ENCODE measurements at regions not wholly inside any gene's neighbourhood (a gene's known extent, or its start where the extent isn't known, plus 50 kb on each side); places are given as distances from the start of the nearest gene placed in this dataset.

DNA sequence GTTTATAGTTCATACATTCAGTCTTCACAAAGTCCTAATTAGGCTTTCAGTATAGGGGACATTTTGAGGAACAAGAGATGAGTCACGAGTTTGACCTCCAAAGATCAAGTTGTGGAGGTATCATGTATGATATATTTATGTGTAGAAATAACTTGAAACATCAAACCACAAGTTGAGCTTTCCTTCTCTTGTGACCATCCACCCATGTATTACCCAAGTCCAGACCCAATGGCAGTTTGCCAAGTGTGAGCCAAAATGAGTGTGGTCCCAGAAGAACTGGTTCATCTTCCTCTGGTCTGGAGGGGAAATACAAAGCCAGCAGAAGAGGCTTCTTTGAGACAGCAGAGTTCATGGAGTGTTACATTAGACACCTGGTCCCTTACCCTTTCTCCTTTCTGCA lies 104.9 kb downstream of the ATP23 start:
- no peaks in the 10 kb centered on the region for H3K4me1 ChIP-seq (ENCODE audit: insufficient read depth, low read length, severe bottlenecking)
- no peak overlapping the region for H3K27ac ChIP-seq (ENCODE audit: low read depth, low read length, poor library complexity, severe bottlenecking)
- no peaks in the 10 kb centered on the region for H3K27me3 ChIP-seq (ENCODE audit: insufficient read depth, low read length)
- no peak overlapping the region for H3K4me2 ChIP-seq (ENCODE audit: low read length)
- no peak overlapping the region for H3K9ac ChIP-seq (ENCODE audit: low read length)
- H3K79me2 ChIP-seq (ENCODE audit: insufficient read depth, low read length), result no peaks in the 10 kb centered on the region
- no peaks in the 10 kb centered on the region for H3F3A ChIP-seq (ENCODE audit: insufficient read depth, low read length)
- no peak overlapping the region for H3K4me3 ChIP-seq (ENCODE audit: low read depth, low read length, poor library complexity, severe bottlenecking)
- no peaks in the 10 kb centered on the region for H3K36me3 ChIP-seq (ENCODE audit: insufficient read depth, low read length)
- H4K20me1 ChIP-seq (ENCODE audit: insufficient read depth, low read length), result no peaks in the 10 kb centered on the region
- no peaks in the 10 kb centered on the region for H3K9me3 ChIP-seq (ENCODE audit: low read length)
- no peak overlapping the region for H2AFZ ChIP-seq (ENCODE audit: low read length)
- TF ChIP-seq, protein P1, sequence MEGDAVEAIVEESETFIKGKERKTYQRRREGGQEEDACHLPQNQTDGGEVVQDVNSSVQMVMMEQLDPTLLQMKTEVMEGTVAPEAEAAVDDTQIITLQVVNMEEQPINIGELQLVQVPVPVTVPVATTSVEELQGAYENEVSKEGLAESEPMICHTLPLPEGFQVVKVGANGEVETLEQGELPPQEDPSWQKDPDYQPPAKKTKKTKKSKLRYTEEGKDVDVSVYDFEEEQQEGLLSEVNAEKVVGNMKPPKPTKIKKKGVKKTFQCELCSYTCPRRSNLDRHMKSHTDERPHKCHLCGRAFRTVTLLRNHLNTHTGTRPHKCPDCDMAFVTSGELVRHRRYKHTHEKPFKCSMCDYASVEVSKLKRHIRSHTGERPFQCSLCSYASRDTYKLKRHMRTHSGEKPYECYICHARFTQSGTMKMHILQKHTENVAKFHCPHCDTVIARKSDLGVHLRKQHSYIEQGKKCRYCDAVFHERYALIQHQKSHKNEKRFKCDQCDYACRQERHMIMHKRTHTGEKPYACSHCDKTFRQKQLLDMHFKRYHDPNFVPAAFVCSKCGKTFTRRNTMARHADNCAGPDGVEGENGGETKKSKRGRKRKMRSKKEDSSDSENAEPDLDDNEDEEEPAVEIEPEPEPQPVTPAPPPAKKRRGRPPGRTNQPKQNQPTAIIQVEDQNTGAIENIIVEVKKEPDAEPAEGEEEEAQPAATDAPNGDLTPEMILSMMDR (IDR thresholded peaks at IDR 0.05; ENCODE audit: low read length), result no peak
- TF ChIP-seq EZH2 (IDR thresholded peaks at IDR 0.05; ENCODE audit: borderline replicate concordance, low read length), result no peak
- no peaks in the 10 kb centered on the region for H3K9me2 ChIP-seq (ENCODE audit: low read depth, low read length)

DNA sequence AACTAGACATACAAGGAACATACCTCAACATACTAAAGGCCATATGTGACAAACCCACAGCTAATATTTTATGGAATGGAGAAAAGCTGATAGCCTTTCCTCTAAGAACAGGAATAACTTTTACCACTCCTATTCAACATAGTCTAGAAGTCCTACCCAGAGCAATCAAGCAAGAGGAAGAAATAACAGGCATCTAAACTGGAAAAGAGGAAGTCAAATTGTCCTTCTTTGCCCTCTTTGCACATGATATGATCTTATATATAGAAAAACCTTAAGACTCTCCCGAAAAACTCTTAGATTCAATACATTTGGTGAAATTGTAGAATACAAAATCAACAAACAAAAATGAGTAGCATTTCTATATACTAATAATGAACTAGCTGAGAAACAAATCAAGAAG lies 110.0 kb downstream of the ATP23 start:
- no peak overlapping the region for H3K27ac ChIP-seq (ENCODE audit: low read depth, low read length, poor library complexity, severe bottlenecking)
- no peaks in the 10 kb centered on the region for H3K79me2 ChIP-seq (ENCODE audit: insufficient read depth, low read length)
- H4K20me1 ChIP-seq (ENCODE audit: insufficient read depth, low read length), result no peaks in the 10 kb centered on the region
- H3K9me2 ChIP-seq (ENCODE audit: low read depth, low read length), result no peaks in the 10 kb centered on the region
- no peak overlapping the region for H3K4me2 ChIP-seq (ENCODE audit: low read length)
- H3K36me3 ChIP-seq (ENCODE audit: insufficient read depth, low read length), result no peaks in the 10 kb centered on the region
- H3K4me3 ChIP-seq (ENCODE audit: low read depth, low read length, poor library complexity, severe bottlenecking), result no peak overlapping the region
- H3K4me1 ChIP-seq (ENCODE audit: insufficient read depth, low read length, severe bottlenecking), result no peaks in the 10 kb centered on the region
- H2AFZ ChIP-seq (ENCODE audit: low read length), result no peak overlapping the region
- H3F3A ChIP-seq (ENCODE audit: insufficient read depth, low read length), result no peaks in the 10 kb centered on the region
- H3K9ac ChIP-seq (ENCODE audit: low read length), result no peak overlapping the region
- H3K27me3 ChIP-seq (ENCODE audit: insufficient read depth, low read length), result no peaks in the 10 kb centered on the region
- no peaks in the 10 kb centered on the region for H3K9me3 ChIP-seq (ENCODE audit: low read length)
- TF ChIP-seq, protein P1 (IDR thresholded peaks at IDR 0.05; ENCODE audit: low read length), result no peak
- TF ChIP-seq EZH2 (IDR thresholded peaks at IDR 0.05; ENCODE audit: borderline replicate concordance, low read length), result no peak

DNA sequence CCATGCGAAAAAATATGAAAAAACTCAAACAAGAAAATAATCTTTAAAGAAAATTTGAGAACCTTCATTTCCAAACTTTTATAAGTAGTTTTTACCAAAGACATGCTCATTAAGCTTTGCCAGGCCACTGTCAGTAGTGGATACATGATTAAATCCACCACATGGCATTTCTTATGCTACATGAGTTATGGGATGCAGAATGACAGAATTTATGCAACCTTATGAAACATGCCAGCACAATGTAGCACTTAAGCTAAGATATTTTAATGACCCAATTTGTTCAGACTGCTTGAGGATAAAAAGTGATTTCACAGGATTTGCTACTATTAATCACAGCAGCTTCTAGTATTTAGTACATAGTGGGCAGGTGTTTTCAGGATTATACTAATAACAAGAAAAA lies 123.3 kb downstream of the ATP23 start:
- Histone ChIP-seq H3K36me3 (ENCODE audit: insufficient read depth, low read length) (no peaks in the 10 kb centered on the region), H3K4me3 (ENCODE audit: low read depth, low read length, poor library complexity, severe bottlenecking) (no peak overlapping the region), H3K4me1 (ENCODE audit: insufficient read depth, low read length, severe bottlenecking) (no peaks in the 10 kb centered on the region), H3K27ac (ENCODE audit: low read depth, low read length, poor library complexity, severe bottlenecking) (no peak overlapping the region), H3F3A (ENCODE audit: insufficient read depth, low read length) (no peaks in the 10 kb centered on the region), H3K9me3 (ENCODE audit: low read length) (no peaks in the 10 kb centered on the region), H3K9ac (ENCODE audit: low read length) (no peak overlapping the region), H3K79me2 (ENCODE audit: insufficient read depth, low read length) (no peaks in the 10 kb centered on the region), H3K27me3 (ENCODE audit: insufficient read depth, low read length) (no peaks in the 10 kb centered on the region), H4K20me1 (ENCODE audit: insufficient read depth, low read length) (no peaks in the 10 kb centered on the region), H3K9me2 (ENCODE audit: low read depth, low read length) (no peaks in the 10 kb centered on the region), H3K4me2 (ENCODE audit: low read length) (no peak overlapping the region), H2AFZ (ENCODE audit: low read length) (no peak overlapping the region)
- TF ChIP-seq EZH2 (IDR thresholded peaks at IDR 0.05; ENCODE audit: borderline replicate concordance, low read length), result no peak
- TF ChIP-seq, protein P1 (IDR thresholded peaks at IDR 0.05; ENCODE audit: low read length), result no peak
